NT2/D1 (cell line): ENCODE measurements at regions not wholly inside any gene's neighbourhood (a gene's known extent, or its start where the extent isn't known, plus 50 kb on each side); places are given as distances from the start of the nearest gene placed in this dataset.

Source experiments
- SUZ12 ChIP-seq: IDR thresholded peaks from 2 replicates; pipeline ENCODE4 v1.6.1; 2011; ENCODE audit not compliant: insufficient read length, insufficient read depth; ENCODE audit errors: extremely low read depth
- YY1 ChIP-seq: IDR thresholded peaks from 2 replicates; pipeline ENCODE4 v1.6.1; 2011; ENCODE audit not compliant: insufficient read length, insufficient read depth

- TF ChIP-seq YY1 (no peak), SUZ12 (no peak)
These were observed 310.9 kb downstream of the BCHE start for GRCh38 chr3:165526367-165526766.
